HEK293 (cell line): ENCODE measurements at regions not wholly inside any gene's neighbourhood (a gene's known extent, or its start where the extent isn't known, plus 50 kb on each side); places are given as distances from the start of the nearest gene placed in this dataset.
A peak's percentile ranks its signal among the peaks of the same experiment; 100 is the strongest.

Source experiments
- CTCF ChIA-PET: fragments of 350-600 bp; formaldehyde crosslinking; extraction: SDS; loops from one replicate; lab custom pipeline; 2021; ENCODE audit warnings: antibody characterized with exemption; lab: Yijun Ruan, JAX
- POLR2A ChIA-PET: fragments of 300-600 bp; formaldehyde crosslinking; extraction: SDS; loops from one replicate; lab custom pipeline; 2020; ENCODE audit warnings: antibody characterized with exemption, inconsistent platforms; lab: Yijun Ruan, JAX
- H3K27ac ChIP-seq: fragments of 200-500 bp; sonication (Bioruptor generic); 2 replicates; pipeline ENCODE4 v1.5.1; 2014; ENCODE audit warnings: low read depth, low read length, control low read depth, inconsistent platforms; ENCODE audit errors: extremely low read depth
- H3K36me3 ChIP-seq, 2 experiments: fragments of 200-500 bp in 1 of 2; sonication (Bioruptor generic) in 1 of 2; 1 replicate in 1 of 2; 2 replicates in 1 of 2; pipeline ENCODE4 v1.5.1; 2014 to 2017; ENCODE audit warnings: inconsistent platforms in 2 of 2, low read length in 2 of 2; ENCODE audit not compliant: control insufficient read depth in 2 of 2, insufficient read depth in 1 of 2
- H3K4me1 ChIP-seq: fragments of 200-500 bp; sonication (Bioruptor generic); 2 replicates; pipeline ENCODE4 v1.5.1; 2014; ENCODE audit warnings: mild to moderate bottlenecking, low read length, inconsistent platforms; ENCODE audit not compliant: control insufficient read depth, insufficient read depth
- H3K4me3 ChIP-seq: 2 replicates; pipeline ENCODE4 v1.5.1; 2011; ENCODE audit warnings: low read depth, mild to moderate bottlenecking, control low read depth, low read length, moderate library complexity
- H3K9me3 ChIP-seq: fragments of 200-500 bp; sonication (Bioruptor generic); 2 replicates; pipeline ENCODE4 v1.5.1; 2014; ENCODE audit warnings: low read depth, low read length, inconsistent platforms; ENCODE audit not compliant: control insufficient read depth, insufficient read depth
- ATF2 ChIP-seq: fragments of 450-650 bp; formaldehyde crosslinking; IDR thresholded peaks from 2 replicates; pipeline ENCODE4 v1.5.1; 2016; ENCODE audit warnings: missing biosample characterization, missing genetic modification characterization, low read depth
- KLF8 ChIP-seq: fragments of 450-650 bp; formaldehyde crosslinking; IDR thresholded peaks from 2 replicates; pipeline ENCODE4 v1.5.1; 2016; ENCODE audit warnings: missing biosample characterization, missing genetic modification characterization
- MYNN ChIP-seq: fragments of 450-650 bp; formaldehyde crosslinking; IDR thresholded peaks from 2 replicates; pipeline ENCODE4 v1.5.1; 2016; ENCODE audit warnings: missing biosample characterization, missing genetic modification characterization, borderline replicate concordance
- OVOL3 ChIP-seq: fragments of 450-650 bp; formaldehyde crosslinking; IDR thresholded peaks from 2 replicates; pipeline ENCODE4 v1.5.1; 2016; ENCODE audit warnings: missing biosample characterization, missing genetic modification characterization
- PRDM1 ChIP-seq: fragments of 450-650 bp; formaldehyde crosslinking; IDR thresholded peaks from 2 replicates; pipeline ENCODE4; 2016; ENCODE audit warnings: missing biosample characterization, missing genetic modification characterization
- SALL2 ChIP-seq: fragments of 450-650 bp; formaldehyde crosslinking; IDR thresholded peaks from 2 replicates; pipeline ENCODE4 v1.5.0; 2017; ENCODE audit warnings: missing biosample characterization, mild to moderate bottlenecking, missing genetic modification characterization, borderline replicate concordance
- ZBTB49 ChIP-seq: fragments of 450-650 bp; formaldehyde crosslinking; IDR thresholded peaks from 2 replicates; pipeline ENCODE4 v1.5.1; 2016; ENCODE audit warnings: missing biosample characterization, missing genetic modification characterization, low read depth
- ZBTB7A ChIP-seq: fragments of 450-650 bp; formaldehyde crosslinking; IDR thresholded peaks from 2 replicates; pipeline ENCODE4 v1.5.1; 2016; ENCODE audit warnings: low read depth, missing biosample characterization, missing genetic modification characterization
- ZFP37 ChIP-seq: fragments of 450-650 bp; formaldehyde crosslinking; IDR thresholded peaks from 2 replicates; pipeline ENCODE4 v1.5.1; 2016; ENCODE audit warnings: missing biosample characterization, missing genetic modification characterization
- ZFP69B ChIP-seq: fragments of 450-650 bp; formaldehyde crosslinking; IDR thresholded peaks from 2 replicates; pipeline ENCODE4 v1.5.1; 2016; ENCODE audit warnings: missing biosample characterization, missing genetic modification characterization
- ZIC2 ChIP-seq: fragments of 450-650 bp; formaldehyde crosslinking; IDR thresholded peaks from 2 replicates; pipeline ENCODE4 v1.5.1; 2016; ENCODE audit warnings: missing biosample characterization, missing genetic modification characterization
- ZNF155 ChIP-seq: fragments of 450-650 bp; formaldehyde crosslinking; IDR thresholded peaks from 2 replicates; pipeline ENCODE4 v1.5.1; 2016; ENCODE audit warnings: missing biosample characterization, missing genetic modification characterization
- ZNF157 ChIP-seq: fragments of 450-650 bp; formaldehyde crosslinking; IDR thresholded peaks from 2 replicates; pipeline ENCODE4 v1.5.1; 2016; ENCODE audit warnings: missing biosample characterization, missing genetic modification characterization
- ZNF529 ChIP-seq: fragments of 450-650 bp; formaldehyde crosslinking; IDR thresholded peaks from 2 replicates; pipeline ENCODE4 v1.5.1; 2017; ENCODE audit warnings: missing genetic modification characterization, missing biosample characterization; ENCODE audit not compliant: insufficient replicate concordance
- ZNF623 ChIP-seq: fragments of 450-650 bp; formaldehyde crosslinking; IDR thresholded peaks from 2 replicates; pipeline ENCODE4 v1.5.1; 2016; ENCODE audit warnings: missing biosample characterization, missing genetic modification characterization
- ZNF768 ChIP-seq: fragments of 450-650 bp; formaldehyde crosslinking; IDR thresholded peaks from 2 replicates; pipeline ENCODE4 v1.5.1; 2018; ENCODE audit warnings: missing biosample characterization, mild to moderate bottlenecking, missing genetic modification characterization
- ZNF791 ChIP-seq: fragments of 450-650 bp; formaldehyde crosslinking; IDR thresholded peaks from 2 replicates; pipeline ENCODE4 v1.5.1; 2016; ENCODE audit warnings: missing biosample characterization, missing genetic modification characterization
- ZSCAN18 ChIP-seq: fragments of 450-650 bp; formaldehyde crosslinking; IDR thresholded peaks from 2 replicates; pipeline ENCODE4 v1.5.1; 2016; ENCODE audit warnings: missing biosample characterization, missing genetic modification characterization

GRCh38 chr11:100434821-100435641 is 252.1 kb upstream of the ARHGAP42 start:
- TF ChIP-seq PRDM1 (tag by site-specific recombination) (peak; percentile 86), ZNF768 (tag by site-specific recombination) (no peak)
- Histone ChIP-seq H3K36me3 (no peaks in the 10 kb centered on the region), H3K4me3 (no peak overlapping the region), H3K9me3 (no peaks in the 10 kb centered on the region), H3K27ac (no peak overlapping the region), H3K4me1 (no peaks in the 10 kb centered on the region)
- ChIA-PET CTCF (no interaction called here), POLR2A (no interaction called here)

- ChIA-PET POLR2A (no interaction called here), CTCF (no interaction called here)
- Histone ChIP-seq H3K4me3 (no peak overlapping the region), H3K4me1 (no peaks in the 10 kb centered on the region), H3K9me3 (no peaks in the 10 kb centered on the region), H3K36me3 (no peaks in the 10 kb centered on the region), H3K27ac (no peak overlapping the region)
- no peak for TF ChIP-seq ZFP69B (tag by site-specific recombination)
- TF ChIP-seq SALL2: no peak
- no peak for TF ChIP-seq ZNF157
- no peak for TF ChIP-seq ZNF529 (tag by site-specific recombination)
- TF ChIP-seq MYNN: no peak
- no peak for TF ChIP-seq ZNF155 (tag by site-specific recombination)
- no peak for TF ChIP-seq ZBTB7A (tag by site-specific recombination)
- TF ChIP-seq ZSCAN18 (tag by site-specific recombination): no peak
- no peak for TF ChIP-seq ZBTB49 (tag by site-specific recombination)
- TF ChIP-seq OVOL3 (tag by site-specific recombination): no peak
- TF ChIP-seq ZFP37 (tag by site-specific recombination): no peak
- TF ChIP-seq ZNF623 (tag by site-specific recombination): no peak
- no peak for TF ChIP-seq KLF8 (tag by site-specific recombination)
- TF ChIP-seq ATF2 (tag by site-specific recombination): no peak
- TF ChIP-seq ZIC2: no peak
- no peak for TF ChIP-seq ZNF791
- TF ChIP-seq, all 188 proteins: peak for 0
Observed at GRCh38 chr11:100438376-100438775, 248.7 kb upstream of the ARHGAP42 start.
